ENCODE measurements at regions not wholly inside any gene's neighbourhood (a gene's known extent, or its start where the extent isn't known, plus 50 kb on each side); places are given as distances from the start of the nearest gene placed in this dataset.
"Not testable (repeated sequence)": the region's sequence is repeated elsewhere in the genome, so short reads cannot be mapped to it uniquely, and the experiment has no call there.

- DNase-seq = no peak
- intact Hi-C loops (cut with DNase I) = no loop called here
Measured at GRCh38 chr12:74129702-74130101, 407.9 kb upstream of the ATXN7L3B start.

GRCh38 chr12:74144396-74144795 lies 393.2 kb upstream of the ATXN7L3B start:
- peak in 16 of 42 donors; percentile 10 to 68 (median 40) for DNase-seq
- intact Hi-C loops (cut with DNase I) = no loop called here

DNA sequence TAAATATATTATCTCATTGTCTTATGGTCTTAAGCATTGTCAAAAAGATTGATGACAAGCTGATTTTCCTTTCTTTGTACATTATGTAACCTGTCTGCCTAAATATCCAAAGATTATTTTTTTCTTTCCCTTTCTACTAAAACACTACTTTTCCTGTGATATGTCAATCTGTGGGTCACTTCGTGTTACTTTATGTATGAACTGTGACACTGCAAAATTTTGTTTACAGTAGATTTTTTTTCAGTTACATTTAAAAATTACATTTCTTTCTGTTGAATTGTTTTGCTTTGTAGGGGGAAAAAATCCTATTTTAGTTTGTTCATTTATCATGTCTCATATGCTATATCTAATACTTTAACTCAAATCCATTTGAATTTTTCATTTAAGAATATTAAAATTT lies 392.3 kb upstream of the ATXN7L3B start:
- intact Hi-C loops (cut with DNase I) = no loop called here

GRCh38 chr12:74148849-74149248 lies 388.8 kb upstream of the ATXN7L3B start:
- no peak for DNase-seq
- intact Hi-C loops (cut with DNase I) = no loop called here

More for the DNA sequence above, 392.3 kb upstream of the ATXN7L3B start:
- DNase-seq = no peak

- DNase-seq = no peak
- intact Hi-C loops (cut with DNase I) = no loop called here
Measured at GRCh38 chr12:74152370-74152769, 385.3 kb upstream of the ATXN7L3B start.

DNA sequence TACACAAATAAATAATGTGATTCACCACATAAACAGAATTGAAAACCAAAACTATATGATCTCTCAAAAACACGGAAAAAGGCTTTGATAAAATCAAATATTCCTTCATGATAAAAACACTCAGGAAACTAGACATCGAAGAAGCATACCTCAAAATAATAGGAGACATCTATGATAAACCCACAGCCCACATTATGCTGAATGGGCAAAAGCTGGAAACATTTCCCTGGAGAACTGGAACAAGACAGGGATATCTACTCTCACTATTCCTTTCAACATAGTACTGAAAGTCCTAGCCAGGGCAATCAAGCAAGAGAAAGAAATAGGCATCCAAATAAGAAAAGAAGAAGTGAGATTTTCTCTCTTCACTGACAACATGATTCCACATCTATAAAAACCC lies 371.5 kb upstream of the ATXN7L3B start:
- no peak for DNase-seq
- intact Hi-C loops (cut with DNase I) = no loop called here

DNA sequence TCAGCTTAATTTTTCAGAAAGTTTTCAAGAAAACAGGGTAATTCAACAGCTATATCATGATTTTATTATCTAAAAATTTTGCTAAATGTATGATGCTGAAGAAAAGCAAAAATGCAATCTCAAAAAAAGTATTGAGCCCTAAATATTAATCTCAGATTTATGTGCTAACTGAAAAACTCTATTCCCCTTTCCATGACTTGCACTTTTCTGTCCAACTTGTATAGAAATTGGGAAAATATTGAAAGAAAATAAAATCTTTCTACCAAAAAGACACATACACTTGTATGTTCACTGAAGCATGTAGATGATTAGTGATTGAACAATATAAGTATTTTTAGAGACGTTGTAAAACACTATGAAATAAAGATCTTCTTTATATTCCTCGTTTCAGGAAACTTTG lies 368.0 kb upstream of the ATXN7L3B start:
- intact Hi-C loops (cut with DNase I) = no loop called here

DNA sequence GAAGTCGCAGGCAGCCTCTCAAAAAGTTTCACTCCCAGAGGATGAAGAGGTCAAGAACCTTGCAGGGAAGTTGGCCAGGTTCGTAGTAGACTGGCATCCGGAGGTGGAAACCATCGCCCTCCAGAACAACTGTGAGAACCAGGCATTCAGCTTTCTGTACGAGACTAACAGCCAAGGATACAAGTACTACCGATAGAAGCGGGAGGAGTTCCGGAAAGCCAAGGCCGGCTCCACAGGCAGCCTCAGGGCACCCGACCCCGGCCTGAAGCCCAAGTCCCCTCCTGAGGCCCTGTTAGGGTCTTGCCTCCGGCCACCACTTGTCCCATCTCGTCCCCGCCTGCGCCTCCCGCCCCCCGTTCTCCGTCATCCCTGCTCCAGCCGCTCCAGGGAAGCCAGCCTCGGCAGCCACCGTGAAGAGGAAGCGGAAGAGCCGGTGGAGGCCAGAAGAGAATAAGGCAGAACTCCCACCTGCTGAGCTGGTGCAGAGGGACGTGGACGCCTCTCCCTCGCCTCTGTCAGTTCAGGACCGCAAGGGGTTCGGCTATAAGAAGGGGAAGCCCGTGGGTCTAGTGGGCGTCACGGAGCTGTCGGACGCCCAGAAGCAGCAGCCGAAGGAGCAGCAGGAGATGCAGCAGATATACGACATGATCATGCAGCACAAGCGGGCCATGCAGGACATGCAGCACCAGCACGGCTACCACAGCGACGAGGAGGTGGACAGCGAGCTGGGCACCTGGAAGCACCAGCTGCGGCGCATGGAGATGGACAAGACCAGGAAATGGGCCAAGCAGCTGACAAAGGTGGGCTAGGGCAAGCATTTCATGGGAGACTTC lies 366.8 kb upstream of the ATXN7L3B start:
- DNase-seq = no peak
- intact Hi-C loops (cut with DNase I) = no loop called here

More for the DNA sequence above, 368.0 kb upstream of the ATXN7L3B start:
- DNase-seq = no peak

- DNase-seq = no peak
- intact Hi-C loops (cut with DNase I) = no loop called here
Measured at GRCh38 chr12:74171478-74171909, 366.1 kb upstream of the ATXN7L3B start.

GRCh38 chr12:74174961-74175360 lies 362.7 kb upstream of the ATXN7L3B start:
- intact Hi-C loops (cut with DNase I); DNase-seq: not testable (repeated sequence)

- intact Hi-C loops (cut with DNase I) = no loop called here
- DNase-seq = no peak
Measured at GRCh38 chr12:74185360-74185759, 352.3 kb upstream of the ATXN7L3B start.

DNA sequence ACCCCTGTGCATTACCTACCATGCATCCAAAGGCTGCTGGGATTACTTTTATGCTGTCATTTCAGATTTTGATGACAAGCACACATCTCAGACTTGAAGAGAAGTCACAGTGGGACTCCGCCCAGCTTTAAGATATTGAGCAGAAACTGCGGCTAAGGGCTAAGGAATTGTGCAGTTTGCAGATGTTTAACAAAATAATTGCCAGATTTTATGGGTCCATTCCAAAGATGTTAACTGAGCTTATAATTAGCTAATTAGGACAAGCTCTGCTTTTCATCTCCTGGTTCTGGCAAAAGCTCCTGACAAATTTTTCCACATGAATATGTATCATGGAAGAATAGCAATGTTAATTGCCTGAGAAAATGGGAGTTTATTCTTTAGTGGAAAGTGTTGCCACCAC lies 344.4 kb upstream of the ATXN7L3B start:
- intact Hi-C loops (cut with DNase I) = no loop called here
- DNase-seq = no peak

DNA sequence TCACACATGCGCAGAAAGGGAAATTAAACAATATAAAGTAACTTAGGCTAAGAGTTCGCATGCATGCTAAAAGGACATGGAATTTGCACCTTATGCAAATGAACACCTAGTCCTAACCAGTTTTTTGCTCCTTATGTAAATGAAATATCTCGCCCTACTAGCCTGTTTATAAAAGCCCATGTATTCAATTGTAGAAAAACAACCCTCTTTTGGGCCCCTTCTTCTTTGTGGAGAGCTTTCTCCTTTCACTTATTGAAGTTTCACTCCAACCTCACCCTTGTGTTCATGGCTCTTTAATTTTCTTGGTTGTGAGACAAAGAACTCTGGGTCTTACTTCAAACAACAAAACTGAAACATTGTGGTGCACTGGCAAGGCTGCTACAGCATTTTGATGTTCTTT lies 333.4 kb upstream of the ATXN7L3B start:
- intact Hi-C loops (cut with DNase I) = no loop called here
- DNase-seq = no peak

GRCh38 chr12:74227846-74228545 lies 309.6 kb upstream of the ATXN7L3B start:
- no peak for DNase-seq
- intact Hi-C loops (cut with DNase I) = no loop called here

DNA sequence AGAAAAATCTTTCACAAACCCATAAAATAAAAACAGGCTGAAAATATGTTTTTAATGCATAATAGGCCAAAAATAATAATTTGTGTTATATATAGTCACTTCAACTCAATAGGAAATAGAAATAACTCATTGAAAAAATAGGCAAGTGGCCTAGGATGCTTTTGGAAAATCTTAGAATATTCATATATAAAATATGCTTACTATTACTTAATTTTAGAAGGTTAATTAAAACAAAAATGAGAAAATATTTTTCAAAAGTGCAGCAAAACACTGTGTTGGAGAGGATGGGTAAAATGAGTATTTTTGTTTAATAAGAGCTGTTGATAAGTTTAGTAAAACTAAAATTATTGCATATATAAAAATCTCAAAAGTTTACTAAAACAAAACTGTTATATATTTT lies 308.0 kb upstream of the ATXN7L3B start:
- no peak for DNase-seq
- intact Hi-C loops (cut with DNase I) = no loop called here

- DNase-seq = no peak
- intact Hi-C loops (cut with DNase I) = no loop called here
Measured at GRCh38 chr12:74235342-74235741, 302.3 kb upstream of the ATXN7L3B start.

DNA sequence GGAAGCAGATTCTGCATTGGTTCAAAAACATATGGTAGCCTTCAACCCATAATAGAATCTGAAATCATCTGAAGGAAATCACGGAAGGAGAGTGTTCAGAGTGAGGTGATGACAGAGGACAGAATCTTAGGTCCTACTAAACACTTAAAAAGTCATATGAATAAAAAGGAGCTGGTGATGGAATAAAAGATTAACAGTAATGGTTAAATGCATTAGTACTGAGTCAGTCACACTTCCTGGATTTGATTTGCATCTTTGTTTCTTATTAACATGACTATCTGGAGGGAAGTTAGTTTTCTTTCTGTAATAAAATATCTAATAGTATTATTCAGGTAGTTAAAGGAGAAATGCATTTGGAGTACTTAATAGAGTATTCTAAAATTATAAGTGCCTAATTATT lies 296.3 kb upstream of the ATXN7L3B start:
- intact Hi-C loops (cut with DNase I) = no loop called here
- no peak for DNase-seq

DNA sequence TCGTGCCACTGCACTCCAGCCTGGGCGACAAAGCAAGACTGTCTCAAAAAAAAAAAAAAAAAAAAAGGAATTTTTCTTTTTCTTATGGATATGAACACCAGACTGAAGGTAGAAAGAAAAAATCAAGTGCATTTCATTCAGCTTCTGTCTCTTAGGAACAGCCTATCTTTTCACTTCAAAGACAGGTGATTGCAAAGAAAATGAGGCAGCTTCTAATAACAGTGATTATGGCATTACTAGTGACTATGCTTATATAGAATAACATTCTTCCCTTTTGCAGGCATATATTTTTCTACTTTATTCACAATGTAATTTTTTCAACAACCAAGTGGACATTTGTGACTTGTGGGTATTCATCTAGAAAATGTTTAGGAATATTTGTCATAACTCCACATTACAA lies 295.5 kb upstream of the ATXN7L3B start:
- no peak for DNase-seq
- intact Hi-C loops (cut with DNase I) = no loop called here

- DNase-seq = no peak
- intact Hi-C loops (cut with DNase I) = no loop called here
Measured at GRCh38 chr12:74245458-74245857, 292.2 kb upstream of the ATXN7L3B start.

DNA sequence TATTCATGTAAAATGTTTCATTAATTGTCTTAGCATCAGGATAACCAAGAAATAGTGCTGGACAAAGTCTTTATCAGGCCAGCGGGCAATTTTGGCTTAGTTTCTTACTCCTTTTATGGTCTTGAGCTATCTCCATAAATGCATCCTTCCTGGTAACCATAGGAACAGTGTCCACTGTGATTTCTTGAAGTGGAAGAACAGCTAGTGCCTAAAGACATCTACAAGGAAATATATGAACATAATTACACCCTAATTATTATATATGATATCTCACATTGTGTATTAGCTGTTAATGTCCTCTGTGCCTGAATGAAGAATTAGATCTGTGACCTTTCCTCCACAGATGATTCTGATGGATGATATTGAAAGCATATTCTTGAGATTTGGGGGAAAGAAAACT lies 286.7 kb upstream of the ATXN7L3B start:
- no peak for DNase-seq
- intact Hi-C loops (cut with DNase I) = no loop called here

DNA sequence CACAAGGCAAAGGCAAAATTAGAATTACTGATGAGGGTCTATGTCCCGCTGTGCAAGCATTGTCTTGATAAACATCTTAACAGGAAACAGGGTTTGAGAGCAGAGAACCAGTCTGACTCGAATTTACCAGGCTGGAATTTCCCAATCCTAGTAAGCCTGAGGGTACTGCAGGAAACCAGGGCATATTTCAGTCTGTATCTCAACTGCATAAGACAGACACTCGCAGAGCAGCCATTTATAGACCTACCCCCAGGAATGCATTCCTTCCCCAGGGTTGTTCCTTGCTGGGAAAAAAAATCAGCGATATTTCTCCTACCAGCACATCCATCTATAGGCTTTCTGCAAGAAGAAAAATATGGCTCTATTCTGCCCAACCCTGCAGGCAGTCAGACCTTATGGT lies 283.8 kb upstream of the ATXN7L3B start:
- DNase-seq; intact Hi-C loops (cut with DNase I): not testable (repeated sequence)
